Kidney capillary endothelial cell (primary cell): ENCODE measurements at regions not wholly inside any gene's neighbourhood (a gene's known extent, or its start where the extent isn't known, plus 50 kb on each side); places are given as distances from the start of the nearest gene placed in this dataset.
A peak's percentile ranks its signal among the peaks of the same experiment; 100 is the strongest.

Source experiments
- DNase-seq: peaks from one replicate; pipeline ENCODE4 v3.0.0-alpha.2; 2018; ENCODE audit warnings: low spot score

- DNase-seq = no peak
These were observed 405.4 kb downstream of the ZSWIM6 start for GRCh38 chr5:61737301-61737963.

GRCh38 chr5:61737964-61738340, 405.9 kb downstream of the ZSWIM6 start:
- no peak for DNase-seq

- DNase-seq = no peak
These were observed 406.4 kb downstream of the ZSWIM6 start for GRCh38 chr5:61738446-61738845.

GRCh38 chr5:61744690-61745619, 412.9 kb downstream of the ZSWIM6 start:
- DNase-seq = no peak

GRCh38 chr5:61746831-61747575, 414.9 kb downstream of the ZSWIM6 start:
- DNase-seq = no peak

GRCh38 chr5:61748121-61748520, 416.1 kb downstream of the ZSWIM6 start:
- DNase-seq = no peak

GRCh38 chr5:61748651-61749050, 416.6 kb downstream of the ZSWIM6 start:
- no peak for DNase-seq

GRCh38 chr5:61752588-61752987, 420.5 kb downstream of the ZSWIM6 start:
- no peak for DNase-seq

GRCh38 chr5:61754792-61755191, 422.7 kb downstream of the ZSWIM6 start:
- DNase-seq = no peak

- DNase-seq = no peak
These were observed 423.7 kb downstream of the ZSWIM6 start for GRCh38 chr5:61755726-61756222.

- DNase-seq = no peak
These were observed 426.7 kb downstream of the ZSWIM6 start for GRCh38 chr5:61758711-61759110.

- no peak for DNase-seq
These were observed 433.4 kb downstream of the ZSWIM6 start for GRCh38 chr5:61765471-61765870.

- DNase-seq = no peak
These were observed 434.1 kb downstream of the ZSWIM6 start for GRCh38 chr5:61766141-61766540.

GRCh38 chr5:61767231-61768080, 435.4 kb downstream of the ZSWIM6 start:
- no peak for DNase-seq

- DNase-seq = peak; percentile 14
These were observed 436.7 kb downstream of the ZSWIM6 start for GRCh38 chr5:61768692-61769281.

- DNase-seq = no peak
These were observed 439.0 kb downstream of the ZSWIM6 start for GRCh38 chr5:61771062-61771461.

- no peak for DNase-seq
These were observed 439.8 kb downstream of the ZSWIM6 start for GRCh38 chr5:61771808-61772207.

GRCh38 chr5:61775901-61776300, 443.8 kb downstream of the ZSWIM6 start:
- no peak for DNase-seq

GRCh38 chr5:61777292-61777691, 445.2 kb downstream of the ZSWIM6 start:
- DNase-seq = no peak

GRCh38 chr5:61779743-61780142, 447.7 kb downstream of the ZSWIM6 start:
- DNase-seq = no peak

GRCh38 chr5:61783481-61783880, 451.4 kb downstream of the ZSWIM6 start:
- DNase-seq = no peak
